DND-41 (cell line): ENCODE measurements at regions not wholly inside any gene's neighbourhood (a gene's known extent, or its start where the extent isn't known, plus 50 kb on each side); places are given as distances from the start of the nearest gene placed in this dataset.

Experiments
- ATAC-seq: fragments of 200-7000 bp; cut with Tn5 transposase; 3 replicates; pipeline ENCODE4 v1.9.1; 2021; ENCODE audit warnings: low read depth; ENCODE audit not compliant: insufficient read depth
- DNase-seq: peaks from one replicate; pipeline ENCODE4 v3.0.0-alpha.2; 2020
- H2AFZ ChIP-seq: 2 replicates; pipeline ENCODE4 v1.6.0; 2012; ENCODE audit warnings: low read depth, low read length
- H3K27ac ChIP-seq: 2 replicates; pipeline ENCODE4 v1.5.1; 2012; ENCODE audit warnings: low read length, inconsistent platforms
- H3K27me3 ChIP-seq: fragments of 200-600 bp; sonication (generic); 2 replicates; pipeline ENCODE4 v1.6.0; 2012; ENCODE audit warnings: low read length, mild to moderate bottlenecking, inconsistent platforms; ENCODE audit not compliant: insufficient read depth, poor library complexity
- H3K36me3 ChIP-seq: 2 replicates; pipeline ENCODE4 v1.5.1; 2012; ENCODE audit warnings: low read length, inconsistent platforms; ENCODE audit not compliant: insufficient read depth
- H3K4me1 ChIP-seq: 2 replicates; pipeline ENCODE4 v1.5.1; 2012; ENCODE audit warnings: mild to moderate bottlenecking, low read length; ENCODE audit not compliant: insufficient read depth
- H3K4me2 ChIP-seq: 2 replicates; pipeline ENCODE4 v1.6.0; 2012; ENCODE audit warnings: mild to moderate bottlenecking, moderate library complexity, low read length, inconsistent platforms; ENCODE audit not compliant: insufficient read depth
- H3K4me3 ChIP-seq, 2 experiments: fragments of 200-600 bp in 1 of 2; shearing (Covaris generic) in 1 of 2; 2 replicates each; pipeline ENCODE4 v1.5.1; 2012 to 2016; ENCODE audit warnings: inconsistent platforms in 2 of 2, low read length in 2 of 2, mild to moderate bottlenecking in 2 of 2, low read depth in 1 of 2, moderate library complexity in 1 of 2
- H3K79me2 ChIP-seq: 2 replicates; pipeline ENCODE4 v1.6.0; 2012; ENCODE audit warnings: low read length, inconsistent platforms; ENCODE audit not compliant: insufficient read depth
- H3K9ac ChIP-seq: 2 replicates; pipeline ENCODE4 v1.6.0; 2012; ENCODE audit warnings: low read depth, mild to moderate bottlenecking, inconsistent platforms, low read length, moderate library complexity
- H3K9me3 ChIP-seq: 2 replicates; pipeline ENCODE4 v1.5.1; 2012; ENCODE audit warnings: low read length, moderate library complexity, mild to moderate bottlenecking, inconsistent platforms; ENCODE audit not compliant: insufficient read depth, severe bottlenecking
- H4K20me1 ChIP-seq: 2 replicates; pipeline ENCODE4 v1.6.0; 2012; ENCODE audit warnings: low read length; ENCODE audit not compliant: insufficient read depth
- EZH2 ChIP-seq: IDR thresholded peaks from 3 replicates; pipeline ENCODE4 v1.6.1; 2012; ENCODE audit warnings: borderline replicate concordance, low read depth, mild to moderate bottlenecking, moderate library complexity, low read length, inconsistent platforms; ENCODE audit not compliant: severe bottlenecking
- TF ChIP-seq, protein P1 (sequence below): IDR thresholded peaks from 2 replicates; pipeline ENCODE4 v1.5.1; 2012; ENCODE audit warnings: borderline replicate concordance, low read length, moderate library complexity, mild to moderate bottlenecking; ENCODE audit not compliant: poor library complexity, severe bottlenecking; ENCODE audit errors: extremely low read depth

DNA sequence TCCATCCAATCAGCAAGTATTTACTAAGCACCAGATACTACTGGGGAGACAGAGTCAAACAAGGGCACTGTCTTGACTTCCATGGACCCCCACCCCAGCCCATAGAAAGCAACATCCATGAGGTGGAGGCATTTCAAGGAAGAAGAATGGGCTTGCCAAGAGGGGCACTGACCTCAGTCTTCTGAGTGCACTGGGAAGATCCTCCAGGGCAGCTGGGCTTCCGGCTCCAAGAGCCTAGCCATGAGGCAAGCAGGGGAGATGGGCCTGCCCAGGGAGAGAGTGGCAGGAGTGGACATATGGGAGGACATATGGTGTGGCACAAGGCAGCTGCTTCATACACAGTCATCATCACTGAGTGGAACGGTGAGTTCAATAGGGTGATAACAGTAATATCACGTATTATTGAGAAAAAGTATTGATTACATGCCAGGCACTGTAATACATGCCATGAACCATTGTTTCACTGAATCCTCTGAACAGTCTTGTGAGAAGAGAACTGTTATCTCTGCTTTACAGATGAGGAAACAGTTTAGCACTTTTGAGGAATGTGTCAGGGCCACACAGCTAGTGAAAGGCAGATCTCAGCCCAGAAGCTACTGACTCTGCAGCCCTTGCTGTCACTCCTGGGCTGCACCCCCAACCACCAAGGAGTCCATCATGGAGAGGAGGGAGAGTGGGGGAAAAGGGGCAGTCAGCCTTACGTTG is 331.7 kb upstream of the ZMIZ1 start:
- no peak for TF ChIP-seq EZH2
- TF ChIP-seq, protein P1, sequence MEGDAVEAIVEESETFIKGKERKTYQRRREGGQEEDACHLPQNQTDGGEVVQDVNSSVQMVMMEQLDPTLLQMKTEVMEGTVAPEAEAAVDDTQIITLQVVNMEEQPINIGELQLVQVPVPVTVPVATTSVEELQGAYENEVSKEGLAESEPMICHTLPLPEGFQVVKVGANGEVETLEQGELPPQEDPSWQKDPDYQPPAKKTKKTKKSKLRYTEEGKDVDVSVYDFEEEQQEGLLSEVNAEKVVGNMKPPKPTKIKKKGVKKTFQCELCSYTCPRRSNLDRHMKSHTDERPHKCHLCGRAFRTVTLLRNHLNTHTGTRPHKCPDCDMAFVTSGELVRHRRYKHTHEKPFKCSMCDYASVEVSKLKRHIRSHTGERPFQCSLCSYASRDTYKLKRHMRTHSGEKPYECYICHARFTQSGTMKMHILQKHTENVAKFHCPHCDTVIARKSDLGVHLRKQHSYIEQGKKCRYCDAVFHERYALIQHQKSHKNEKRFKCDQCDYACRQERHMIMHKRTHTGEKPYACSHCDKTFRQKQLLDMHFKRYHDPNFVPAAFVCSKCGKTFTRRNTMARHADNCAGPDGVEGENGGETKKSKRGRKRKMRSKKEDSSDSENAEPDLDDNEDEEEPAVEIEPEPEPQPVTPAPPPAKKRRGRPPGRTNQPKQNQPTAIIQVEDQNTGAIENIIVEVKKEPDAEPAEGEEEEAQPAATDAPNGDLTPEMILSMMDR, result no peak
- ATAC-seq, result no peak

DNA sequence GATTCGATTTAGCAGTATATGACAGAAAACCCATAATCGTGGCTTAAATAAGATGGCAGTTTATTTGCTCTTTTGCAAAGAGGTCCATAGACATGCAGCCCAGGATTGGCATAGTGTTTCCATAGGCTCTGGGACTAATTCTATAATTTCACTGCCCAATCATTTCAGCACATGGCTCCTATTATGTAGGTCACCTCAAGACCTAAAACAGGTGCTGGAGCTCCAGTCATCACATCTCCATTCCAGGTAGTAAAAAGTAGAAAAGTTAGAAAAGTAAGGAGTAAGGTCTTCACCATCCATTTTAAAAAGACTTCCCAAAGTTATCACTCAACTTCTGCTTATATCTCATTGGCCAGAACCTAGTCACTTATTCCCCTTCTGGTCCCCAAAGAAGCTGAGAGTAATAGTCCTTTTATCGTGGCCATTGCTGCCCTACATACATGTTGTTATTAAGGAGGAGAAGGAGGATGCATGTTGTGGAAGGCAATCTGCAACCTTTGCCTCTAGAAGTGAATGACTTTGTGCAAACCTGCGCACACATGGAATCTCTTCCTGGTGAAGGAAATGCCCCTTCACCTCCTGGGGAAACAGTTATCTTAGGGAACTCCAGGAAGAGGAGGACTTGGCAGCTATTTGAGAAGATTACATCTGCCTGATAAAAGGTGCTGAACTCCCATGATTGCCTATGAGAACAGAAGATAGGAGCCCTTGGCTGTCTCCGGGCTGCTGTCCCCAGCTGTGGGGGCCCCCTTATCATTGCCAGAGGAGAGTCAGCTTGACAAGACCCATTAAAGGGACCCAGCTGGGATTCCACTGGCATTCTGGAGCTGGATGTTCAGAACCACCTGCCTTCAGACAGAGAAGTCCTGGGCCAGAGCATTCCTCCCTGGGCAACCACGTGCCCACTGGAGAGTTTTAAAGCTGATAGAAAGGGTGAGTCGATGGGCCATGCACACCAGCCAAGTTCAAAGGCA is 330.6 kb upstream of the ZMIZ1 start:
- Histone ChIP-seq H3K9me3 (no peaks in the 10 kb centered on the region), H3K79me2 (no peaks in the 10 kb centered on the region), H3K4me3 (no peak overlapping the region), H2AFZ (no peak overlapping the region), H3K27me3 (peaks cover 6% of the 10 kb centered on the region), H3K9ac (no peak overlapping the region), H3K27ac (no peak overlapping the region), H3K36me3 (no peaks in the 10 kb centered on the region), H4K20me1 (peaks cover 5% of the 10 kb centered on the region; the same call in 1 of the 2 replicates), H3K4me2 (no peak overlapping the region), H3K4me1 (peaks cover 17% of the 10 kb centered on the region)
- no peak for DNase-seq
- TF ChIP-seq, protein P1, result no peak
- no peak for TF ChIP-seq EZH2
- ATAC-seq, result no peak

More for the DNA sequence above, 331.7 kb upstream of the ZMIZ1 start:
- Histone ChIP-seq H3K4me2 (no peak overlapping the region), H3K4me1 (peaks cover 6% of the 10 kb centered on the region), H3K79me2 (no peaks in the 10 kb centered on the region), H3K9ac (no peak overlapping the region), H4K20me1 (no peaks in the 10 kb centered on the region), H2AFZ (no peak overlapping the region), H3K27me3 (peaks cover 6% of the 10 kb centered on the region), H3K27ac (no peak overlapping the region), H3K4me3 (no peak overlapping the region), H3K36me3 (no peaks in the 10 kb centered on the region), H3K9me3 (no peaks in the 10 kb centered on the region)
- no peak for DNase-seq

DNA sequence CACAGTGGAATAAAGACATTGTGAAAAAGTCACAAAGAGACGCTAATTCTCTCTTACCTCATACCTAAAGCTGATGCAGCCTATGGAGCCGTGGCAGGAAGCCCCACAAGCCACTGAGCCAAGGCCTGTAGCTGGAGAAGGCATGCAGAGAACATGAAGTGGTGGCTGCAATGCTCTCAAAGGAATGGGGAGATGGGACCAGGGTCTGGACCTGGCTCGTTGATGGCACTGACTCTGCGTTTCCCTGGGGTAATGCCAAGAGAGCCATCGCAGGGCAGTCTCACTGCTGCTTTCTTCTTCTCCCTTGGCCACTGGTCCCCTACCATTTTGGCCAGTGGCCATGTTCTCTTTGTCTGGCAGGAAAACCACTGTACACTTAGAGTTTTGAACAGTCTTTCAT is 329.9 kb upstream of the ZMIZ1 start:
- H3K27me3 ChIP-seq, result peaks cover 6% of the 10 kb centered on the region

More for the DNA sequence above, 329.9 kb upstream of the ZMIZ1 start:
- peaks cover 24% of the 10 kb centered on the region for H3K4me1 ChIP-seq
- peaks cover 5% of the 10 kb centered on the region for H4K20me1 ChIP-seq
- no peaks in the 10 kb centered on the region for H3K79me2 ChIP-seq
- no peak overlapping the region for H3K4me3 ChIP-seq
- H3K9ac ChIP-seq, result no peak overlapping the region
- H3K27ac ChIP-seq, result no peak overlapping the region
- no peak overlapping the region for H3K4me2 ChIP-seq
- H3K36me3 ChIP-seq, result no peaks in the 10 kb centered on the region
- ATAC-seq (no peak), DNase-seq (no peak)
- no peak for TF ChIP-seq EZH2
- TF ChIP-seq, protein P1, result no peak
- H3K9me3 ChIP-seq, result no peaks in the 10 kb centered on the region
- no peak overlapping the region for H2AFZ ChIP-seq
